Right lobe of liver (tissue), 6 donors: ENCODE measurements at regions not wholly inside any gene's neighbourhood (a gene's known extent, or its start where the extent isn't known, plus 50 kb on each side); places are given as distances from the start of the nearest gene placed in this dataset.

Source experiments
- ATAC-seq, 4 donors: fragments of 200-7000 bp; cut with Tn5 transposase; one replicate each; pipeline ENCODE4 v1.9.1; 2020; ENCODE audit warnings: mild to moderate bottlenecking in 4 of 4, moderate library complexity in 4 of 4
- DNase-seq, 3 donors: peaks; one replicate each; pipeline ENCODE4 v3.0.0-alpha.2; 2020
- H3K27ac ChIP-seq, 3 donors: fragments of 200-600 bp; one replicate each; pipeline ENCODE4 v1.8.0; 2022
- H3K27me3 ChIP-seq, 2 donors: fragments of 200-600 bp; one replicate each; pipeline ENCODE4 v1.8.0; 2022
- H3K36me3 ChIP-seq, 4 donors: fragments of 200-600 bp; sonication (generic) in 1 of 4; one replicate each; pipeline versions ENCODE4 v1.5.1 to v1.8.0; 2017 to 2022; ENCODE audit warnings: control low read depth in 1 of 4
- H3K4me1 ChIP-seq, 4 donors: fragments of 200-600 bp; sonication (generic) in 1 of 4; one replicate each; pipeline versions ENCODE4 v1.5.1 to v1.8.0; 2017 to 2022; ENCODE audit warnings: control low read depth in 1 of 4
- H3K4me3 ChIP-seq, 3 donors: fragments of 200-600 bp; one replicate each; pipeline ENCODE4 v1.8.0; 2022
- H3K9me3 ChIP-seq, 4 donors: fragments of 200-600 bp; sonication (generic) in 1 of 4; one replicate each; pipeline versions ENCODE4 v1.5.1 to v1.8.0; 2017 to 2022; ENCODE audit warnings: control low read depth in 1 of 4
- POLR2A ChIP-seq: fragments of 450-650 bp; IDR thresholded peaks from one replicate; pipeline ENCODE4 v1.6.1; 2017; ENCODE audit warnings: antibody characterized with exemption, mild to moderate bottlenecking
- WGBS: methylation state at CpG from one replicate; pipeline ENCODE4 v1.1.6; 2018; ENCODE audit warnings: low coverage, low lambda C conversion rate; ENCODE audit not compliant: insufficient coverage; ENCODE audit errors: missing lambda C conversion rate; 5-methylcytosine and 5-hydroxymethylcytosine counted together
- intact Hi-C, 2 donors: fragments of 100-400 bp; cut with DNase I; formaldehyde crosslinking; loops; one replicate each; pipeline versions ENCODE4 v1.11.2 to v1.14.1; 2022
- TF ChIP-seq, protein P1 (sequence below), 4 donors: fragments of 200-600 bp in 3 of 4; fragments of 450-650 bp in 1 of 4; IDR thresholded peaks; one replicate each; pipeline versions ENCODE4 v1.5.1 to v1.8.0; 2016 to 2022; ENCODE audit warnings: antibody characterized with exemption in 4 of 4, mild to moderate bottlenecking in 2 of 4
- donor health status: DM: no; HTN: yes; CAD: no.
- donor health status: DM: no; HTN: no; CAD: no.
- donor health status: DM: no; HTN: no; CAD: no.
- donor health status: DM: no; HTN: yes; CAD: no.
- donor health status: DM: no; HTN: yes; CAD: no.

DNA sequence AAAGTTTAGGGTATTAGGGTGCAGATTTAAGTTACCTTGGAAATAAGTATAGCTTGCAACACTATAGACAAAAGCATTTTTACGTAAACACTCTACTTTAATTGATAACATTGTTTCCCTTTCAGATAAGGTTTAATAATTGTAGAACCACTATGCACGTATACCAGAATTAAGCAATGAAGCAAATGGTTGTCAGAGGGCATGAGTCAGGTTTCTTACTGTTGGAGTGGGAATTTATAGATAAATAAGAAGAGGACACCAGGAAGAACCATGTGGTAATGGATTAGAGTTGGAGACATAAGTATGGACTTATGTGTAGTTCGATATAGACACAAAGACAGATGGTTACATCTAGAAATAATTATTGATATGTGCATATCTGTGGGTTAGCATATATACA is 355.6 kb downstream of the ETV1 start:
- Histone ChIP-seq H3K4me1 (no peaks in the 10 kb centered on the region), H3K9me3 (no peaks in the 10 kb centered on the region), H3K36me3 (no peaks in the 10 kb centered on the region), H3K4me3 (no peak overlapping the region), H3K27ac (no peak overlapping the region), H3K27me3 (no peaks in the 10 kb centered on the region)
- no peak for ATAC-seq
- no peak for TF ChIP-seq POLR2A
- TF ChIP-seq, protein P1, sequence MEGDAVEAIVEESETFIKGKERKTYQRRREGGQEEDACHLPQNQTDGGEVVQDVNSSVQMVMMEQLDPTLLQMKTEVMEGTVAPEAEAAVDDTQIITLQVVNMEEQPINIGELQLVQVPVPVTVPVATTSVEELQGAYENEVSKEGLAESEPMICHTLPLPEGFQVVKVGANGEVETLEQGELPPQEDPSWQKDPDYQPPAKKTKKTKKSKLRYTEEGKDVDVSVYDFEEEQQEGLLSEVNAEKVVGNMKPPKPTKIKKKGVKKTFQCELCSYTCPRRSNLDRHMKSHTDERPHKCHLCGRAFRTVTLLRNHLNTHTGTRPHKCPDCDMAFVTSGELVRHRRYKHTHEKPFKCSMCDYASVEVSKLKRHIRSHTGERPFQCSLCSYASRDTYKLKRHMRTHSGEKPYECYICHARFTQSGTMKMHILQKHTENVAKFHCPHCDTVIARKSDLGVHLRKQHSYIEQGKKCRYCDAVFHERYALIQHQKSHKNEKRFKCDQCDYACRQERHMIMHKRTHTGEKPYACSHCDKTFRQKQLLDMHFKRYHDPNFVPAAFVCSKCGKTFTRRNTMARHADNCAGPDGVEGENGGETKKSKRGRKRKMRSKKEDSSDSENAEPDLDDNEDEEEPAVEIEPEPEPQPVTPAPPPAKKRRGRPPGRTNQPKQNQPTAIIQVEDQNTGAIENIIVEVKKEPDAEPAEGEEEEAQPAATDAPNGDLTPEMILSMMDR (IDR thresholded peaks at IDR 0.05): no peak
- WGBS: 44% methylated on average over 3 of the region's 3 CpGs
- no peak for DNase-seq
- intact Hi-C loops: no loop called here

DNA sequence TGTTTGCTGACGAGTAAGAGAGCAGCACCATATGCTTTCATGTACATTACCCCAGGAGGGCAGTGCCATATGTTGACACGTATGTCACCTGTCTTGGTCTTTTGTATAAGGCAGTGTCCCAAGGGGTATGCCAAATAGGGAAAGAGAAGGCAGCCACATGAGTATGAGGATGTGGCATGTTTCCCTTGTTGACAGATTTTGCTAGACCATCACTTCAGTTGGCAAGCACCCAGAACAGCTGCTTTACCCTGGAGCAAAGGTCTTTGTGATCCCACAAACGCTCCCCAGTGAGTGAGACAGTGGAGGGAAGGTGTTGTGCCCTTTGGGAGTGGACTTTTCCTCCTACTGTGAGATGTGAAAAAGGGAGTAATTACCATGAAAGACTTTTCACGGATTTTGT is 350.1 kb downstream of the ETV1 start:
- no peak for ATAC-seq

DNA sequence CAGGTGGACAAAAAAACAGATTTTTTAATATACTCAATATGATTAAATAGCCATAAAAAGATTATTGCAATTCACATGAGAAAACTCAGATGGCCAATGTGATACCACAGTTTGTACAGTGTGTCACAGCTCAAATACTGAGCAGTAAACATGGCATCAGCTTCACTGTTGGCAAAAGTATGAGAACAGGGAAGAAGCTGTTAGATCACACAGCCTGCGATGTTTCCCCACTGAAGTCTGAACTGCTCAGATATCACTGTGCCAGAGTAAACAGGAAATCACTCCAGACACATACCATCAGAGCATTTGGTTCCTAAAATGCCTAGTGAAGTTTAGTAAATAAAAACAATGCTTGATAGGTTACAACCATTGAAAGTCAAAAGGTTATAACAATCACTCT is 347.8 kb downstream of the ETV1 start:
- H3K27me3 ChIP-seq: no peaks in the 10 kb centered on the region
- H3K36me3 ChIP-seq: no peaks in the 10 kb centered on the region
- TF ChIP-seq POLR2A: no peak
- TF ChIP-seq, protein P1 (IDR thresholded peaks at IDR 0.05): no peak
- no peak overlapping the region for H3K27ac ChIP-seq
- H3K4me3 ChIP-seq: no peak overlapping the region
- ATAC-seq (peak in 1 of 4 donors; percentile 52), DNase-seq (no peak)
- WGBS: 11% methylated on average over 1 of the region's 1 CpG
- H3K9me3 ChIP-seq: no peaks in the 10 kb centered on the region
- intact Hi-C loops: no loop called here
- no peaks in the 10 kb centered on the region for H3K4me1 ChIP-seq

More for the DNA sequence above, 350.1 kb downstream of the ETV1 start:
- no peak overlapping the region for H3K4me3 ChIP-seq
- no peak for TF ChIP-seq POLR2A
- TF ChIP-seq, protein P1 (IDR thresholded peaks at IDR 0.05): no peak
- no peaks in the 10 kb centered on the region for H3K27me3 ChIP-seq
- H3K9me3 ChIP-seq: no peaks in the 10 kb centered on the region
- no peak for DNase-seq
- intact Hi-C loops: no loop called here
- H3K27ac ChIP-seq: no peak overlapping the region
- H3K4me1 ChIP-seq: no peaks in the 10 kb centered on the region
- 25% methylated on average over 4 of the region's 4 CpGs for WGBS
- H3K36me3 ChIP-seq: no peaks in the 10 kb centered on the region

DNA sequence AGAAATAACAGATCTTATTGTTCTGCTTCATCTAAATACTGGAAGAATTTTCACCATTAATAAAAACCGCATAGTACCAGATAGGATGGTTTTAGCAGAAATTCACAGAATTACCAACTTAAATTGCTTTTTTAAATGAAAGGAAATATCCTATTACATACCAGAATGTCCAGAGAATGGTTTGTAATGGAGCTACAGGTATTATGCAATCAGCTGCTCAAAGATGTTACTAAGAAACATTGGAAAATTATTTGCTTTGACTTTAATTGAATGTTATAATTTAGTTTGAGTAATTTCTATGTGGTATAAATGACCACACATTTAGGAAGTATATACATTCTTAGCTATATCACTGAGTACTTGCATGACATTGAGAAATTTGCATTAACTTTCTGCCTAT is 338.3 kb downstream of the ETV1 start:
- TF ChIP-seq POLR2A: no peak
- TF ChIP-seq, protein P1 (IDR thresholded peaks at IDR 0.05): no peak
- WGBS: 70% methylated on average over 1 of the region's 1 CpG
- H3K4me1 ChIP-seq: no peaks in the 10 kb centered on the region
- no peak overlapping the region for H3K27ac ChIP-seq
- DNase-seq (no peak), ATAC-seq (no peak)
- no peaks in the 10 kb centered on the region for H3K36me3 ChIP-seq
- intact Hi-C loops: no loop called here
- no peaks in the 10 kb centered on the region for H3K9me3 ChIP-seq
- H3K4me3 ChIP-seq: no peak overlapping the region
- no peaks in the 10 kb centered on the region for H3K27me3 ChIP-seq

DNA sequence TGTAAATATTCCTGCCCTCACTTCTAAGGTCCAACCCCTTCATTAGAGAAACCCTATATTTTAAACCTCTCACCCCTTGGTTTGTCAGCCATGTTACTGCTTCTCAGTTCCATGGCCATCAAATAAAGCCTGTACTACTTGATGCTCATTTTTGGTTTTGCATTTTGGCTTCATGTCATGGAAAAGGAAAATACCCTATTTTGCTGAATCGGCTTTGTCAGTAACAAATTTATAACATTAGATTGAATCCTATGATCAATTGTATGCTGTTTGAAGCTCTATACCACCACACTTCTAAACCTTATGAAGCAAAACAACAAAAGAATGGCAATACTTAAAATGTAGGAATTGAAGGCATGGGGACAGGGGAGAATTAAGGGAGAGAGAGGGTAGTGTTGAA is 333.1 kb downstream of the ETV1 start:
- WGBS: 88% methylated on average over 1 of the region's 1 CpG

More for the DNA sequence above, 333.1 kb downstream of the ETV1 start:
- intact Hi-C loops: no loop called here
- H3K4me1 ChIP-seq: no peaks in the 10 kb centered on the region
- no peak for ATAC-seq
- H3K27me3 ChIP-seq: no peaks in the 10 kb centered on the region
- H3K27ac ChIP-seq: no peak overlapping the region
- H3K36me3 ChIP-seq: no peaks in the 10 kb centered on the region
- no peak for DNase-seq
- H3K4me3 ChIP-seq: no peak overlapping the region
- TF ChIP-seq POLR2A: no peak
- TF ChIP-seq, protein P1 (IDR thresholded peaks at IDR 0.05): no peak
- peaks cover 0 to 3% (median 0%) of the 10 kb centered on the region in 4 donors for H3K9me3 ChIP-seq
